GM18907 (cell line): ENCODE measurements at regions not wholly inside any gene's neighbourhood (a gene's known extent, or its start where the extent isn't known, plus 50 kb on each side); places are given as distances from the start of the nearest gene placed in this dataset.

Experiments
- ATAC-seq: cut with Tn5 transposase; IDR thresholded peaks from one replicate; pipeline ENCODE4 v1.9.1; 2021; ENCODE audit warnings: mild to moderate bottlenecking, moderate library complexity; ENCODE audit not compliant: unreplicated experiment

GRCh38 chr14:80446356-80446755, 235.1 kb upstream of the DIO2 start:
- no peak for ATAC-seq

DNA sequence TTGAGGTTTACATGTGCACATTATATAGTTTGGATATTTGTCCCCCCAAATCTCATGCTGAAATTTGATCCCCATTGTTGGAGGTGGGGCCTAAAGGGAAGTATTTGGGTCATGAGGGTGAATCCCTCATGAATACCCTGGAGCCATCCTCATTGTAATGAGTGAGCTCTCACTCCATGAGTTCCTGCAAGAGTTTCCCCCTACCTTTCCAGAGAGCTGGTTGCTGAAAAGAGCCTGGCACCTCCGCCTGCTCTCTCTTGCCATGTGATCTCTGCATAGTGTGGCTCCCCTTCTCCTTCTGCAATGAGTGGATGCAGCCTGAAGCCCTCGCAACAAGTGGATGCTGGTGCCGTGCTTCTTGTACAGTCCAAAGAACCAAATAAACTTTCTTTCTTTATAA, 234.3 kb upstream of the DIO2 start:
- no peak for ATAC-seq

GRCh38 chr14:80434574-80435321, 223.4 kb upstream of the DIO2 start:
- no peak for ATAC-seq

DNA sequence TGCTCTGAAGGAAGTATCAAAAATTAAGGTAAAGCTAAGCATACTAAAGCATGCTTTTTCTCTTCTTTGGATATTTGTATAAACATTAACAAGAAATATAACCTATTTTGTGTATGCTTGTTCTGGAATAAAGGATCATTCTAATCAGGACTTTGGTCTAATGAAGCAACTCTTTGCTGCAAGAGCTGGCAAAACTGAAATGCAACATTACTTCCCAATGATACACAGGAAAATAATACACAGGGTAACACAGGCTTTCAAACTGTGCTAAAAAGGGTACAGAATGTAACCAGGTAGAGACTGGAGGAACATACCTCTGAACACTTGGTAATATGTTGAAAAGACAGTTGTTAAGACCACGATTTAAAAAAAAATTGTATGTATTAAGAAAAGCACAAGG, 222.5 kb upstream of the DIO2 start:
- no peak for ATAC-seq

- no peak for ATAC-seq
Measured at GRCh38 chr14:80428671-80429070, 217.4 kb upstream of the DIO2 start.

- no peak for ATAC-seq
Measured at GRCh38 chr14:80428171-80428570, 216.9 kb upstream of the DIO2 start.

- no peak for ATAC-seq
Measured at GRCh38 chr14:80427101-80427500, 215.8 kb upstream of the DIO2 start.

DNA sequence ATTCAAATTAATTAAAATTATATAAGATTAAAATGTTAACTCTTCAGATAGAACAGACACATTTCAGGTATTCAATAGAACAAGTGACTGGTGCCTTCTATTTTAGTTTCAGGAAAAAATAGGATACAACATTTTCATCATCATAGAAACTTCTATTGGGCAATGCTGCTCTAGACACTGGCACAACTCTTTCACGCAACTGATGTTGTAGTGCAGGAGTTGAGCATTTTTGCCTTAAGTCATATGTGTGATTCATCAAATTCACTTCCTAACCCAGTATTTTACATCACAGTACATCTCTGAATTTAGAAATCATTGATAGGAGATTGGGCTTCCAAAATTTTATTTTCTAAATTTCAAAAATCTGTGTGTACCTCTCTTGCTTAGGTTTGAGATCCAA, 215.4 kb upstream of the DIO2 start:
- ATAC-seq = no peak

DNA sequence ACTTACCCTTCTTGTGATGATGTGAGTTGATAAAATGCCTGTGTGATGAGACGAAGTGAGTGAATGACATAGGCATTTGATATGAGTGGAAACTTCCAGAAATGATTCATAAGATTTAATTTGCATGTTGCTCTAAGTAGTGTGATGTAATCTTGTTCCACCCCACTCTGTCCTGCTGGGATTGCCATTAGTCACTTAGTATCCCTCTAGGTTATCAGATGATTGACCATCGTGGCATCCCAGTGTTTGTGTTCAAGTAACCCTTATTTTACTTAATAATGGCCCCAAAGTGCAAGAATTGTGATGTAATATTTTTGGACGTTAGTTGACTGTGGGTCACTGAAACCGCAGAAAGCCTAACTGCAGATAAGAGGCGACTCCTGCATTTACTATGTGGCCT, 214.4 kb upstream of the DIO2 start:
- ATAC-seq = no peak

DNA sequence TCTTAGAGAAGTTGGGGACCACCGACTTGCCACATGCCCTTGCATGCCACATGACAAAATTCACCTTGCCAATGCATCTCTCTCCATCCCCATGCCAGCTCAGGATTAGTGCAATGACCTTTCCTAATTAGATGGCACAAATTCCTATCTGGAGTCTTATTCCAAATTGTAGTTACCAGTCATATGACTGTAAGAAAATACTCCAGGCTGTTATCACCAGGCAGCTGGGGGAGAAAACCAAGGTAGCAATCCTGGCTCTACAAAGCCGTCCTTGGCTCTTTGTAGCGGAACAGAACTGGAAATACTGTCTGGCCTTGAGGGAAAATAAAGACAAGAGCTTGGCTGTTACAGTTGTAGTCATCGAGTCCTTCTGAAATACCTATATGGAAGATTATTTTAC, 208.5 kb upstream of the DIO2 start:
- ATAC-seq = no peak

DNA sequence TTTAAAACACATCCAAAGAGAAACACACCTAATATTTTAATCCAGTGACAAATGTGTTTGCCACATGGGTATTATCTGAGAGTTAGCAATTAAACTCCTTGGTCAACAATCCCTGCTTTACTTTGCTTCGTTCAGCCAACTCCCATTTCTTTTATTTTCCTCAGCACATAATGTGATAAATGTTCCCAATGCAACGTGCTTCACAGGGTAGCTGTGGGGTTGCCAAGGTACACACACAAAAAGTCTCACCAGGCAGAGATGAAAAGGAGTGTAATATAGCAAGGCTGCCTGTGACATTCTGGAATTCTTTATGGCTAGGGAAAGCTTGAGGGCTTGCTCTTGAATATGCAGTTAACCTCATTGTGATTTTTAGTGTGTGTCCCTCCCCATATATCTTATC, 208.0 kb upstream of the DIO2 start:
- no peak for ATAC-seq

DNA sequence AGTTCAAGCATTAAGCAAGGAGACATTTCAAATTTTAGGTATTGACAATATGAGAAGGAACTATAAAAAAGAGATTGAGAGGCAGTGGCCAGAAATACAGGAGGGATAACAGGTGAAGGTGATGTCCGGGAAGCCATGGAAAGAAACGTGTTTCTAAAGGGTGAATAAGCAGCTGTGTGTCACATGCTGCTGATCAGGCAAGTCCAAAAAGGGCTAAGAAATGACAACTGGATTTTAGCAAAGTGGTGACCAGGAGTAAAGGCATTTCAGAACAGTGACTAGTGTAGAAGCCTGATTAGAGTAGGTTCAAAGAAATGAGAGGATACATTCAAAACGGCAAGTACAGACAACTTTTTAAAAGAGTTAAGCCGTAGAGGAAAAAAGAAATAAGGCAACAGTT, 204.3 kb upstream of the DIO2 start:
- ATAC-seq = no peak

GRCh38 chr14:80414080-80414479, 202.8 kb upstream of the DIO2 start:
- no peak for ATAC-seq

DNA sequence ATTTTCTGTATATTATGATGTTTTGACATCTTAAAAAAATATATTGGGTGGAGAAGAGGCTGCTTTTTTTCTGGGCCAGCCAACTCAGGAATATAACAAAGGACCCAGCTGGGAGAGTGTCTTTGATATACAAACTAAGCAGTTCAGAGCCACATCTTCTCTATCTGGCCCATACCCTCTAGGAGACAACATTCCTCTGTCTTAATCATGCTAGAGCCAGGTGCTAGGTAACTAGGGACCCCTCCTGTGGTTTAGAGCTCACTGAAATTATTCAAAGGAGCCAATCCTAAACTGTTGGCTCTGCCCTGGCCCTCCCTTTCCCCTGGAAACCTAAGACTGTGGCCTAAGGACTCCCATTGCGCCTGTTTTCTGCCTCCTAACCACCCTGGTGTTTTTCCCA, 193.1 kb upstream of the DIO2 start:
- no peak for ATAC-seq

DNA sequence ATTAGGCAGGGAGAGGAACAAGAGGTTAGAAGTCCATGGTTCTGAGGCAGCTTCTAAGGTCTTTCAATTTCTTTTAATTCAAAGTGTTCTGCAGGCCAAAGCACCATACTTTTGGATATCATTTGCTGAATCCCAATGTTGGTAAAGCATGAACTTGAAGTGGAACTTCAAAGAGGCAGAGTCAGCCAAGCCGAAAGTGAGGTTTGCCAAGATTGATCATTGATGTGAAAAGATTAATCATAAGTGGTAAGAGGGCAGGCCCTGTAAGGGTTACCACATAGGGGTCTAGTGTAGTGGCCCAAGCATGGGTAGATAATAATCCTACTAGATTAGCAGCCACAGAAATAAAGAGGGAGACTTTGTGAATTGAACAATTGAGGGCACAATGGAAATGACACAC, 191.7 kb upstream of the DIO2 start:
- ATAC-seq = no peak

DNA sequence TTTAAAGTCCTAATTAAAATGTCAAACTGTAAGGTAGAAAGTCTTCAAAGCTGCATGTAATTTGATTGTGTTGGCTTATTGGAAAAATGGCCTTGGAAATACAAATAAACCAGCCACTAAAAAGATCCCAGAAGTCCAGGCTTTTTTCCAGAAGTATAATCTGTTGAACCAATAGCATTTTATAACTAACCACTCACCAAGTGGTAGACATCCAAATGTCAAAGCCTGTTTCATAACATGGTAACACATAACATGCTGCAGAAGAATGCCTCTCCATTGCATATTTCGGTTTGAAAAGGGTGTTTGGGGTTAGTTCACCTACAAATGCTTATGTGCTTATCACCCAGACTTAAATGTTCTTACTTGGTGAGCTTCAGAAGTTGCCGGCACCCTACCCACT, 183.7 kb upstream of the DIO2 start:
- ATAC-seq = no peak

GRCh38 chr14:80393766-80394165, 182.5 kb upstream of the DIO2 start:
- ATAC-seq = no peak

DNA sequence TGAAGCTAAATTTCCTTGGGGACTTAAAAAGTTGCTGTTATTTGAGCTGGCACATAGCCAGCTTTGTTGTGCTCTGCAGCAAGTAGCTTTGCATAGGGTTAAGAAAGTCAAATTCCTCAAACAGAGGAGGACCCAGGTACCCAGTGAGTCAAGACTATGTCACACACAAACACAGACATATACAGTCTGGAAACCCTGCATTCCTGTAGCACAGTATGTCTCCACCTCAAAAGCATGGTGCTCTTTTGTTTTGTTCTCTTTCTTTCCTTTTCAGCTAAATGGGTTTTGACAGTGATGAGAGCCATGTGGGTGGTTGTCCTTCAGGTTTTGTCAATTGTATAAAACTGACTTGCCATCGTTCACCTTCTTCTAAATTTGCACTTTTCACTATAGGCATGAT, 179.6 kb upstream of the DIO2 start:
- ATAC-seq = no peak

GRCh38 chr14:80388980-80389711, 177.8 kb upstream of the DIO2 start:
- ATAC-seq = no peak

DNA sequence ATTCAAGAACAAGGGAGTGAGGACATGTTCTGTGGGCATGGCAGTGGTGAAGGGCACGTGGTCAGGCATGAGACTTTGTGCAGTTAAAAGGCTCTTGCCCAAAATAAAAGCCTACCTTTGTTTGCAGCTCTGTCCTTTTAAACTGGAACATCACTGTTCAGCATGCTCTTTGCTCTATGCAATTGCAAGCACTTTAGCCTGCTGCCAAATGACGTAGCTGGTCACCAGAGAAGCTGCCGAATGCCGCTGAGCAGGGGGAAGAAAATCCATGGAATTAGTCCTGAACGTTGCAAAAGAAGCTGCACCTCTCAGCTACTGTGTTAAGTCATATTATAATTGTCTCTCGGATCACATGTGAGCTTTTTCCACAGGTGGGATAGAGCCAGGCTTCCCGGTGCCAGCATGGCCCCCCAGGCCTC, 176.3 kb upstream of the DIO2 start:
- no peak for ATAC-seq

DNA sequence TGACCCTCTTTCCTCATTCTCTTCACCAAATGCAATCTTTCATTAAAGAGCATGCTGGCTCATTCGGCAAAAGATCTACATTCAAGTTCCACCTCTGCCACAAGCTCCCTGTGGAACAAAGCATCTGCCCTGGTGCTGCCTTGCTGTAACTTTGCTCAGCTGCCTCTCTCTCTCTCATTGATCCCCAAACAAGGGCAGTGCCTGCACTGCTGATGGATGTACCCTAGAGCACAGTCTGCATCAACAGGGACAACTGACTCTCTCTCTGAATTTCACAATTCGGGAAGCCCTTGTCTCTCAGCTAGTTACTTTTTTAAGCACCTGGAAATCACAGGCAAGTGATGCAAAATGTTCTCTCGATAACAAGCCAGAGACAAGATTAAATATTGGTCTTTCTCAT, 174.0 kb upstream of the DIO2 start:
- ATAC-seq = no peak

DNA sequence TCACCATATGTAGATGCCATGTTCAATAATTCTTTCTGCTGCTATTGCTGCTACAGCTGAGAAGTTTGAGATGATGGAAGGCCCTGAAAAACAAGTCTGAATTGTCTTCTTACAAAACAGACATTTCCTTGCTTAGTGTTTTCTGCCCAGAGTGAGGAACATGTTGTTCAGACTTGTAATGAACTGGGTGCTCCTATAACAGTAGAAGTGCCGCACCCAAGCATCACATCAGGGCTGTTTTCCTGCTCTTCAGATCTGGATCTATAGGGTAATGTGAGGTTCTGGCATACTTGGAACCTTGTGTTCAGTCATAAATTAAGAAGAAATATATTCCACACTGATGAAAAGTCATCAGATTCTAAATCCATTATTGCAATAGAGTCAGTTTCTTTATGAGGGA, 171.9 kb upstream of the DIO2 start:
- no peak for ATAC-seq
